Testis (tissue), 2 donors: ENCODE measurements at regions not wholly inside any gene's neighbourhood (a gene's known extent, or its start where the extent isn't known, plus 50 kb on each side); places are given as distances from the start of the nearest gene placed in this dataset.

Experiments used
- POLR2A ChIP-seq: fragments of 450-650 bp; IDR thresholded peaks from one replicate; pipeline ENCODE4 v1.6.1; 2017; ENCODE audit warnings: antibody characterized with exemption, mild to moderate bottlenecking, moderate library complexity
- TF ChIP-seq, protein P1 (sequence below), 3 experiments: fragments of 450-650 bp in 2 of 3; fragments of 200-600 bp in 1 of 3; sonication (generic) in 1 of 3; IDR thresholded peaks; one replicate each; pipeline ENCODE4 v1.5.1; 2016 to 2019; ENCODE audit warnings: antibody characterized with exemption in 3 of 3, mild to moderate bottlenecking in 2 of 3, moderate library complexity in 1 of 3

- TF ChIP-seq, protein P1, sequence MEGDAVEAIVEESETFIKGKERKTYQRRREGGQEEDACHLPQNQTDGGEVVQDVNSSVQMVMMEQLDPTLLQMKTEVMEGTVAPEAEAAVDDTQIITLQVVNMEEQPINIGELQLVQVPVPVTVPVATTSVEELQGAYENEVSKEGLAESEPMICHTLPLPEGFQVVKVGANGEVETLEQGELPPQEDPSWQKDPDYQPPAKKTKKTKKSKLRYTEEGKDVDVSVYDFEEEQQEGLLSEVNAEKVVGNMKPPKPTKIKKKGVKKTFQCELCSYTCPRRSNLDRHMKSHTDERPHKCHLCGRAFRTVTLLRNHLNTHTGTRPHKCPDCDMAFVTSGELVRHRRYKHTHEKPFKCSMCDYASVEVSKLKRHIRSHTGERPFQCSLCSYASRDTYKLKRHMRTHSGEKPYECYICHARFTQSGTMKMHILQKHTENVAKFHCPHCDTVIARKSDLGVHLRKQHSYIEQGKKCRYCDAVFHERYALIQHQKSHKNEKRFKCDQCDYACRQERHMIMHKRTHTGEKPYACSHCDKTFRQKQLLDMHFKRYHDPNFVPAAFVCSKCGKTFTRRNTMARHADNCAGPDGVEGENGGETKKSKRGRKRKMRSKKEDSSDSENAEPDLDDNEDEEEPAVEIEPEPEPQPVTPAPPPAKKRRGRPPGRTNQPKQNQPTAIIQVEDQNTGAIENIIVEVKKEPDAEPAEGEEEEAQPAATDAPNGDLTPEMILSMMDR (IDR thresholded peaks at IDR 0.05), result no peak
- TF ChIP-seq POLR2A, result no peak
Measured at GRCh38 chr4:89534356-89534755, 226.8 kb upstream of the GPRIN3 start.
